Osteoblast (primary cell): ENCODE measurements at regions not wholly inside any gene's neighbourhood (a gene's known extent, or its start where the extent isn't known, plus 50 kb on each side); places are given as distances from the start of the nearest gene placed in this dataset.
A peak's percentile ranks its signal among the peaks of the same experiment; 100 is the strongest.

Experiments used
- DNase-seq: peaks from one replicate; pipeline ENCODE4 v3.0.0; 2011; ENCODE audit warnings: low spot score, mixed read lengths; ENCODE audit not compliant: insufficient read length; ENCODE audit errors: missing footprints
- H2AFZ ChIP-seq: 2 replicates; pipeline ENCODE4 v1.6.0; 2011; ENCODE audit warnings: mild to moderate bottlenecking, low read length
- H3K27ac ChIP-seq: 2 replicates; pipeline ENCODE4 v1.5.1; 2011; ENCODE audit warnings: mild to moderate bottlenecking, low read depth, low read length, moderate library complexity
- H3K27me3 ChIP-seq: 2 replicates; pipeline ENCODE4 v1.6.0; 2012; ENCODE audit warnings: mild to moderate bottlenecking, control low read depth, inconsistent platforms, low read length, moderate library complexity; ENCODE audit not compliant: insufficient read depth
- H3K36me3 ChIP-seq: 2 replicates; pipeline ENCODE4 v1.5.1; 2011; ENCODE audit warnings: mild to moderate bottlenecking, low read length, control low read depth, moderate library complexity; ENCODE audit not compliant: insufficient read depth
- H3K4me1 ChIP-seq: 2 replicates; pipeline ENCODE4 v1.5.1; 2011; ENCODE audit warnings: mild to moderate bottlenecking, low read length, control low read depth, moderate library complexity; ENCODE audit not compliant: insufficient read depth
- H3K4me2 ChIP-seq: 2 replicates; pipeline ENCODE4 v1.6.0; 2011; ENCODE audit warnings: mild to moderate bottlenecking, low read length; ENCODE audit not compliant: insufficient read depth
- H3K4me3 ChIP-seq: fragments of 200-600 bp; sonication (generic); 3 replicates; pipeline ENCODE4 v1.5.1; 2012; ENCODE audit warnings: mild to moderate bottlenecking, low read length, inconsistent platforms; ENCODE audit not compliant: insufficient read depth
- H3K79me2 ChIP-seq: 2 replicates; pipeline ENCODE4 v1.6.0; 2012; ENCODE audit warnings: mild to moderate bottlenecking, low read length, control low read depth, inconsistent platforms; ENCODE audit not compliant: insufficient read depth
- H3K9me3 ChIP-seq: 2 replicates; pipeline ENCODE4 v1.5.1; 2011; ENCODE audit warnings: low read depth, low read length, control low read depth
- H4K20me1 ChIP-seq: 2 replicates; pipeline ENCODE4 v1.6.0; 2012; ENCODE audit warnings: mild to moderate bottlenecking, low read length, control low read depth; ENCODE audit not compliant: insufficient read depth
- TF ChIP-seq, protein P1 (sequence below): IDR thresholded peaks from 2 replicates; pipeline ENCODE4 v1.5.1; 2011; ENCODE audit warnings: mild to moderate bottlenecking, low read depth, low read length, moderate library complexity; ENCODE audit errors: extremely low read depth

DNA sequence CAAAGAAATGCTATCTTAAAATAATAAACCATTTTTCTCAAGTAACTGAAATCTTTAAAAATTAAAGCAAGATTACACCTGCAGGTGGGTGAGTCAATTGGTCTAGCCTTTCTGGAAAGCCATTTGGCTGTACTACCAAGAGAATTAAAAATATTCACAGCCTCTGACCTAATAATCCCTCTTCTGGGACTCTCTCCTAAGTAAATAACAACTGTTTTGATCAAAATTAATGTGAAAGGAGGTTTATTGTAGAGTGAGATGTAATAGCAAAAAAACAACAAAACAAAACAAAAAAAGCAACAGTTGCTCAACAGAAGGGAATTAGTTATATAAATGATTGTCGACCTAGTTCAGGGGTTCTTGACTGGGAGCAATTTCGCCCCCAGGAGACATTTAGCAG is 89.0 kb downstream of the GEMIN8 start:
- no peak for DNase-seq
- Histone ChIP-seq H3K36me3 (no peaks in the 10 kb centered on the region), H3K4me3 (no peak overlapping the region), H3K9me3 (no peaks in the 10 kb centered on the region), H3K4me2 (no peak overlapping the region), H3K27ac (no peak overlapping the region), H3K79me2 (no peaks in the 10 kb centered on the region), H2AFZ (no peak overlapping the region), H3K27me3 (peaks cover 61% of the 10 kb centered on the region), H4K20me1 (no peaks in the 10 kb centered on the region), H3K4me1 (no peaks in the 10 kb centered on the region)
- TF ChIP-seq, protein P1, sequence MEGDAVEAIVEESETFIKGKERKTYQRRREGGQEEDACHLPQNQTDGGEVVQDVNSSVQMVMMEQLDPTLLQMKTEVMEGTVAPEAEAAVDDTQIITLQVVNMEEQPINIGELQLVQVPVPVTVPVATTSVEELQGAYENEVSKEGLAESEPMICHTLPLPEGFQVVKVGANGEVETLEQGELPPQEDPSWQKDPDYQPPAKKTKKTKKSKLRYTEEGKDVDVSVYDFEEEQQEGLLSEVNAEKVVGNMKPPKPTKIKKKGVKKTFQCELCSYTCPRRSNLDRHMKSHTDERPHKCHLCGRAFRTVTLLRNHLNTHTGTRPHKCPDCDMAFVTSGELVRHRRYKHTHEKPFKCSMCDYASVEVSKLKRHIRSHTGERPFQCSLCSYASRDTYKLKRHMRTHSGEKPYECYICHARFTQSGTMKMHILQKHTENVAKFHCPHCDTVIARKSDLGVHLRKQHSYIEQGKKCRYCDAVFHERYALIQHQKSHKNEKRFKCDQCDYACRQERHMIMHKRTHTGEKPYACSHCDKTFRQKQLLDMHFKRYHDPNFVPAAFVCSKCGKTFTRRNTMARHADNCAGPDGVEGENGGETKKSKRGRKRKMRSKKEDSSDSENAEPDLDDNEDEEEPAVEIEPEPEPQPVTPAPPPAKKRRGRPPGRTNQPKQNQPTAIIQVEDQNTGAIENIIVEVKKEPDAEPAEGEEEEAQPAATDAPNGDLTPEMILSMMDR, result no peak

DNA sequence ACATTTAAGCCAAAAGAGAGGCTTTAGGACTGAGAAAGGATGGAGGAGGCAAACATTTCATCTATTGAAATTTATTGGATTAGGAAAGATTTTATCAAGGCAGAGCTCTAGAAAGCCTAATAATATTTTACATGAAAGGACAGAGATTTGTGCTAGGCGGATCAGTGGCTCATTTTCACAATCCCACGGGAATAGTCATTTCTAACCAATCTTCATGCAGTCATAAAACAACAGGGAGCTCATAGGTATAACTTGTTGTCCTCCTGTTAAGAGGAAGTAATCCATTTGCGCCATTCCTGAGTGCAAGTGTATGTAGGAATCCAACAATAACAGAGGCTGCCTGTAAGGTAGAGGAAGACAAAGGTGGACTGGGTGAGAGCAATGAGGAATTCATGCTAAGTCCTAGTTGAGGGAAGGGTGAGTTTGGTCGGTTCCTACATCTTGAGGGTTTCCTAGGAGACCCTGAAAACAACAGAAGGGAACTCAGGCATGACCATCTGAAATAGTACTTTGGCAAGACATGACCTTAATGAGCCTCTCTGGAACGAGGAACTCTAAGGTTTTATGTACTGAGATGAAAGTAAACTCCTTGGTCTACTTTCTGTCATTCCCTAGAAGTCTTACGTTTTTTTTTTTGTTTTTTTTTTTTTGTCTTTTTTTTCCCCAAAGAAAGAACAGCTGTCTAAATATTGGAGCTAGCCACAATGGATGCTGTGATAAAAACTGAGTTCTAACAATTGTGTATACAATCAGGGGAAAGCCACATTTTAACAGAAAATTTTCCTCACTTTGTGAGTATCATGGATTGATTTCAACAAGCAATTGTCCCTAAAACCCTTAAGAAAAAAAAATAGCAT is 89.7 kb downstream of the GEMIN8 start:
- no peak for DNase-seq
- Histone ChIP-seq H2AFZ (no peak overlapping the region), H3K79me2 (no peaks in the 10 kb centered on the region), H3K4me2 (no peak overlapping the region), H3K4me1 (no peaks in the 10 kb centered on the region), H3K36me3 (no peaks in the 10 kb centered on the region), H3K4me3 (no peak overlapping the region), H3K9me3 (no peaks in the 10 kb centered on the region), H3K27me3 (peaks cover 59% of the 10 kb centered on the region), H3K27ac (no peak overlapping the region), H4K20me1 (no peaks in the 10 kb centered on the region)
- TF ChIP-seq, protein P1, result no peak

DNA sequence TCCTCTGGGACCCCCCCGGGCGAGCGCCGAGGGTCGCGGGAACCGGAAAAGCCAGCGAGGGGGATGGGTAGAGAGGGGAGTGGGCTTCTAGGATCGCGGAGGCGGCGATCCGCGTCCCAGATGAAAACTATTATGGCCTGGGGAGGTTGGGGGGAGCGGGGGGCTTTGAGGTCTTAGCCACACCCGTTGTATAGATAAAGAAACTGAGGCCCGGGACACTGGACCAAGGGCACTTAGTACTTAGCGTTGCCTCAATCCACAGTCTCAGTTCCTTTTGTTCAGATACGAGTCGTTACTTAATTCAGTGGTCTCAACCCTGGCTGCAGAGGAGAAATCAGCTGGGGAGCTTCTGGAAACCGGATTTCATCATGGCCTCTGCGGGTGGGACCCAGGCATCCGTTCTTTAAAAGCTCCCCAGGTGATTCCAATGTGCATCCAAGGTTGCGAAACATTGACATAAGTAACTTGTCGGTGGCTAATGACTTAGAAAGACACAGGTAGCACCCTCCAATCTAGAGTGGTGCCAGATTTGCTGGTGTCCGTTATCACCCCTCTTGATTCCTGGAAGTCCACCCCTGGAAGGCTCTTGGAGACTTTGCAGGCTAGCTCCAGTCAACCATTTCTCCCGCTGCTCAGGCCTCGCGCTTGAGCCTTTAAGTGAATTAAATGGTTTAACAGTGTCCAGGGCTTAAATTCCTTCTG is 90.7 kb downstream of the GEMIN8 start:
- Histone ChIP-seq H3K27ac (no peak overlapping the region), H3K79me2 (no peaks in the 10 kb centered on the region), H2AFZ (no peak overlapping the region), H4K20me1 (no peaks in the 10 kb centered on the region), H3K9me3 (no peaks in the 10 kb centered on the region), H3K4me3 (peak overlapping the region; percentile 63), H3K4me1 (no peaks in the 10 kb centered on the region), H3K4me2 (peak overlapping the region; percentile 85), H3K36me3 (no peaks in the 10 kb centered on the region), H3K27me3 (peaks cover 59% of the 10 kb centered on the region)
- no peak for DNase-seq
- TF ChIP-seq, protein P1, result no peak
